NCI-H1092 (cell line): ENCODE measurements at regions not wholly inside any gene's neighbourhood (a gene's known extent, or its start where the extent isn't known, plus 50 kb on each side); places are given as distances from the start of the nearest gene placed in this dataset.

Source experiments
- DNase-seq: peaks from one replicate; lab custom pipeline; 2025; lab: John Stamatoyannopoulos, UW

DNA sequence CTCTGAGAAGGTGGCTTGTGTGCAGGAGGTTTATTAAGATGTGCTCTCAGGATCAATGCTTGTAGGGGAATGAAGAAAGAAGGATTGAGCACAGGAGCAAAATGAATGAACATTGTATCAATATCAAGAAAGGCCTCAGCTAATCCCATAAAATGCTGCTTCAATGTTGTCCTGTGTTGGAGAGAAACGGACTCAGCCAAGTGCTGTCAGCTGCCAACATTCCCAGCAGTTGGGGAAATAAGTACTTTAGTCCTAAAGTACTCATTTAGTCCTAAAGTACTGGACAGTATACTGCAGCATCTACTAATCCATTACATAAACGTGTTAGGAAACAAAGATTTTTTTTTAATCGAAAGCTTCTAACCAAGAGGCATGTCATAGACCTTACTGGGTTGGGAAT, 255.9 kb downstream of the SEC23A start:
- no peak for DNase-seq

DNA sequence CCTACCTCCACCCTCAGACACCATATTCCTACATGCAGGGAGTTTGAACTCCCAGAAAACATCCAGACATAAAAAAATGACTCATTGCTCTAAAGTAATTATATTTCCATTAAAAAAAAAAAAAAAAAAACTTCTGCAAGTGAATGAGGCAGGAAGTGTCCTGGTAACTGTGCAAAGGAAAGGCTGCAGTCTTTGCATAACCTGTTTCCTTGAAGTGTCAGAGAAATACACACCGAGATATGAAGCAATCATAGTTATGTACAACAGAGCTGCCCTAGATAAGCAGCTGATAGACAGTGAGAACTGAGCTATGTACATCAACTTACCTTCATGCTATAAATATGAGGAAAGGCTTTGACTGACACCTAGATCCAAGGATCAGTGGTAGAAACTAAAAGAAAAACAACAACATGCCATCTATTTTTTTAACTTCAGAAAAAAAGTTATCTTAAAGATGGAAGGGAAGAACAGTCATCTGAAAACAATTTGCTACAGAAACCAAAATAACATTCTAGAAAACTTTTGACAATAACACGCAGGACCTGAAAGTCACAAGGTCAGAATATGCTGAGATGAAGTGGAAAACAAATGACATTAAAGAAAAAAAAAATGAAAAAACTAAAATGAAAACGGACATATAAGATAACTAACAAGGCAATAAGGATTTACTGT, 263.2 kb downstream of the SEC23A start:
- no peak for DNase-seq

- no peak for DNase-seq
Measured at GRCh38 chr14:38838979-38839323, 264.1 kb downstream of the SEC23A start.

GRCh38 chr14:38838049-38838978, 264.7 kb downstream of the SEC23A start:
- DNase-seq, result no peak

DNA sequence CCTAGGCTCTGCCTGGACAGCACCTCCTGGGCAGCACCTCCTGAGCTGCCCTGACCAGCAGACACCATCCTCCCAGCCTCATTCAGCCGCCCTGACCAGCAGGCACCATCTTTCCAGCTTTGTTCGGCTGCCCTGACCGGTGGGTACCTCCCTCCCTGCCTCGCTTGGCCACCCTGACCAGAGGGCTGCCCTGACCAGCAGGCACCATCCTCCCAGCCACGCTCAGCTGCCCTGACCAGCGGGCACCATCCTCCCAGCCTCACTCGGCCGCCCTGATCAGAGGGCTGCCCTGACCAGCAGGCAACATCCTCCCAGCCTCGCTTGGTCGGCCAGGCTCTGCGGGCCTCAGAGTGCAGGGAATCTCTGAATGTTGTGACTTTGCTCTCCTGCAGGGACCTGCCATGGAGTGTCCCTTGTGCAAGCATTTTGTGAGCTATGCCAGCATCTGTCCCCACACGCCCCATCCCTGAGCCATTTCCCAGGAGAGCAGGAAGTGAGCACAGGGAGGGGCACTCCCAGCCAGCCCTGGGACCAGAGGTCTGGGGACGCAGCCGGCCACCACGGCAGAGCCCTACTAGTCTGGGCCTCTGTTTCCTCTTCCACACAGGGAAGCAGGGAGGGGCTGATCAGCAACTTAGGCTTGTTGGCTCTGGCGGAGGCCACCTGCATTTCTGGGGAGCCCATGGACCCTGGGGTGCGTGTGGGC, 265.5 kb downstream of the SEC23A start:
- no peak for DNase-seq

DNA sequence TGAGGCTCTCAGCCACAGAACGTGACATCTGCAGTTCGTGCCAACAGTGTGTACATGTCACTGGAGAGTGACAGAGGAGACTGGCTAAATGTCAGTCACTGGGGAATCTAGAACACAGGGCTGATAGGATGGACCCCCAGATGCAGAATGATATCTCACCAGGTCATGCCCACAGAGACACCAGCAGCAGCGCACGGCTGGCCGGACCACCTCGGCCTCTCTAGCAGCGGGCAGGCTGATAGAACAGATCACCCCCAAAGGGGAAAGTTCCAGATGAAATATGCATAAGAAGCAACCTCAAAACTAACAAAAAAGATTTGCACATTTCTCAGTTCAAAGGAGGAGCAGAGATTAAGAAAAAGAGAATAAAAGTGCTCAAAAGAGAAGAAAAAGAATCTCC, 266.5 kb downstream of the SEC23A start:
- no peak for DNase-seq

- DNase-seq, result no peak
Measured at GRCh38 chr14:38835874-38836273, 267.2 kb downstream of the SEC23A start.

- DNase-seq, result no peak
Measured at GRCh38 chr14:38828183-38828827, 274.7 kb downstream of the SEC23A start.

- DNase-seq, result no peak
Measured at GRCh38 chr14:38824706-38825105, 278.3 kb downstream of the SEC23A start.

GRCh38 chr14:38818555-38818954, 284.5 kb downstream of the SEC23A start:
- DNase-seq, result no peak

DNA sequence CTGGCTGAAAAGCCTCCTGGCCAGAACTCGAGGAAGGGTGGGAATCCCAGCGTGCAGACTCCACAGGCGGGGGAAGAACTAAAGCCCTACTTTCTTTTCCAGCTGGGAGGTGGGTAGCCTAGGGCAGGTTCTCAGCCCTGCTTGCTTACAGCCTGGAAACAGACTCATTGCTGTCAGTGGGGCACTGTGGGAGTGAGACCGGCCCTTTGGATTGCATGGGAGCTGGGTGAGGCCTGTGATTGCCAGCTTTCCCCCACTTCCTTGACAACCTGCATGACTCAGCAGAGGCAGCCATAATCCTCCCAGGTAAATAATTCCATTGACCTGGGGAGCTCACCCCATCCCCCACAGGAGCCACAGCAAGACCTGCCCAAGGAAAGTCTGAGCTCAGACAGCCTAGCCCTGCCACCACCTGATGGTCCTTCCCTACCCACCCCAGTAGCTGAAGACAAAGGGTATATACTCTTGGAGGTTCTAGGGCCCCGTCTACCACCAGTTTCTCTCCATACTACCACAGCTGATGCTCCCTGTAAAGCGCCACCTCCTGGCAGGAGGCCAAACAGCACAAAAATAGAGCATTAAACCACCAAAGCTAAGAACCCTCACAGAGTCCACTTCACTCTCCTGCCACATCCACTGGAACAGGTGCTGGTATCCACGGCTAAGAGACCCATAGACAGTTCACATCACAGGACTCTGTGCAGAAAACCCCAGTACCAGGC, 294.1 kb downstream of the SEC23A start:
- DNase-seq, result no peak

GRCh38 chr14:38799671-38800070, 303.4 kb downstream of the SEC23A start:
- DNase-seq, result no peak

DNA sequence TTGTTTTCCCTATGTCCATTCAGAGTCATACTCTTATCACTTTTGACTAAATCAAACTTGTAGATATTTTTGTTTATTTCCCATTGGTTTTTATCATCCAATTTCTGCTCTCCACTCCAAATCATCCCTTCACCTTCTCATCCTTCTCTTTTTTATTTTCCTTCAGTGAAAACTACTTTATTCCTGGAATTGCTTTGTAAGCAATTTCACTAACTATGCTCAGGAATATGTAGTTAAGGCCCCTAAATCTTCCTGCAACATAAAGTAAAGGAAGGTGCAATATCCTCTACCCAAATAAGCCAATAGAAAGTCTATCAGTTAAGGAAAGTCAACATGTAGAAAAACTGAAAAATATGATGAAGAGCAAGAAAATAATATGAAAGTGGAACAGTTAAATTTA, 308.4 kb downstream of the SEC23A start:
- no peak for DNase-seq

- DNase-seq, result no peak
Measured at GRCh38 chr14:38791862-38792261, 311.2 kb downstream of the SEC23A start.

GRCh38 chr14:38790916-38791315, 312.1 kb downstream of the SEC23A start:
- DNase-seq, result no peak

GRCh38 chr14:38789805-38790204, 313.2 kb downstream of the SEC23A start:
- DNase-seq, result no peak

DNA sequence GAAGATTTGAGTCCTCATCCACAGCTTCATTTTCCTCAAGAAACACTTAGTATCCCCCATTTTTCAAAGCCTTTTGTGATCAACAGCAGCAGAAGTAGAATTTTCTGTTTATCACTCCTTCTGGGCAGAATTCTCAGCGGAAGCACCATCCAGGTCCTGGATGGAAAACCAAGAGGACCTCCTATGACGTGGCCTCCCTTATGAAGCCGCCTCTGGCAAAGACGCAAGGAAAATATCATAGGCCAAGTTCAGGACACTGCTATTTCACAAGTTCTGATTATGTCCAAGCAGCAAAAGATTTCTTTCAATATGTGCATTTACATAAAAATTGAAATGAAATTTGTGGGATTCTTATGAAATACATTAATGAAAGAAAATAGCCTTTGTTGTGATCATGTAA, 315.0 kb downstream of the SEC23A start:
- DNase-seq, result no peak

DNA sequence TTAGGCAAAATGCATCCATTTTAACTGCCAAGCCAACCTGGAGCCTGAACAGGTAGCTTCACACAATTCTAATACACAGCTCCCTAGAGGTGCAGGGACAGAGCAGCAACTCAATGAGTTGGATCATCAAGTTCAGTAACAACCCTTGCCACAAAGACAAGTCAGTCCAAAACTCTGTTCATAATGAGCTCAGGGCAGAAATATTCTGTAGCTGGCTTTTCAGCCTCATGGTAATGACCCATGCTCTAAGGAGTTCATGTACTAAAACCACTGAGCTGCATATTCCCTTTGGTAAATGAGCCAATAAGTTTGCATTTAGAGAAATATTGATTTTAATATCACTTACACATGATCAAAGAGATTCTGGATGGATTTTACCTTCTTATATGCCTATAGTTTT, 316.1 kb downstream of the SEC23A start:
- no peak for DNase-seq

- DNase-seq, result no peak
Measured at GRCh38 chr14:38777401-38777800, 325.6 kb downstream of the SEC23A start.

DNA sequence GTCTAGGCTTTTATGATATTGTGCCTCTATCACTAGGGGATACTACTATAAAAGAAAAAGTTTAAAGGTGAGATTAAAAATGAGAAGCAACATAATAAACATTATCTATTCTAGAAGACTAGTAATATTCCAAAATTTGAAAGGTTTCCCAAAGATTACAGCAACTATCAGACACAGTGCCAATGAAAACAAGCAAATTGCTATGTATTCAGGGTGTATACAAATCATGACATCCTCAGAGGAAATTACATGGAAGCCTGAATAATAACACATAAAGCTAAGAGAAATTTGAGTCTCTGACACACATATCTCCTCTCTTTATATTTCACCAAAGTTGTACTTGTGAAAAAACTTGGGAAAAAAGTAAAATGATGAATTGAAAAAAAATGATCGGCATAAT, 327.0 kb downstream of the SEC23A start:
- DNase-seq, result no peak

DNA sequence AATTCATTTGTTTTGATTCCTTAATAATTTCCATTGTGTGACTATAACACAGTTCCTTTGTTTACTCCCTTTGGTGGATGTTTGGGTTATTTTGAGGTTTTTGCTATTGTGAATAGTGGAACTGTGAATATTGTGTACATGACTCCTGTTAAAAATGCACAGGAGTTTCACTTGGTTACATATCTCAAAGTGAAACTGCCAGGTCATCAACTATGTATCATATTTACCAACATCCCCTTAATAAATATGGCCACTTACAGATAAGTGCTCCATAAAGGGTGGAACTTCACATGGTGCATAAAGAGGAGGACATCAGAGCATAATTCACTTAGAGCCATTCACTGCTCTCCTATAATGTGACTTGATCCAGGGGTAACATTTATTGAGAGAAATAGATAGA, 328.9 kb downstream of the SEC23A start:
- no peak for DNase-seq

- DNase-seq, result no peak
Measured at GRCh38 chr14:38770251-38770650, 332.8 kb downstream of the SEC23A start.
